ENCODE measurements at regions not wholly inside any gene's neighbourhood (a gene's known extent, or its start where the extent isn't known, plus 50 kb on each side); places are given as distances from the start of the nearest gene placed in this dataset.

GRCh38 chr6:91366781-91367180, 779.9 kb upstream of the MAP3K7 start:
- TF ChIP-seq CTCF (conservative IDR thresholded peaks at IDR 0.05; ENCODE audit: low read length) = no peak
- DNase-seq (ENCODE audit: low read depth) = no peak
- H3K4me3 ChIP-seq (ENCODE audit: low read length) = no peak overlapping the region

DNA sequence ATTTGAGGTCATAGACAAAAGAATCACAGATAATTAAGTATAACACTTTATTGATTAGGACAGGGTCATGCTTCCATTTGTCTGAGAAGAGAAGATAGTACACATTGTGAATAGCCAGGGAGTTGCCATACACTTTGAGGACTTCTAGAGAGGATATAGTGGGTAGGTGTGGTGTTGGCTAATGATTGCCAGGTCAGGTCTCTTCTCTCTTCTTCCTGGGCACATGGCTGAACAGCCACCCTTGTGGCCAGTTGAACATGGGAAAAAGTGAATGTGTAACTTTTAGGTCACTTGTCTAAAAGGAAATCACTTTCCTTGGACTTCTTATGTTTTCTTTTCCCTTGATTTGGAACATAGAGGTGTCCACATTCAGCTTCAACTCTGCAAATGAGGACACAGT, 772.1 kb upstream of the MAP3K7 start:
- no peak overlapping the region for H3K4me3 ChIP-seq (ENCODE audit: low read length)
- DNase-seq (ENCODE audit: low read depth) = no peak
- TF ChIP-seq CTCF (conservative IDR thresholded peaks at IDR 0.05; ENCODE audit: low read length) = no peak

GRCh38 chr6:91352878-91353277, 766.0 kb upstream of the MAP3K7 start:
- TF ChIP-seq CTCF (conservative IDR thresholded peaks at IDR 0.05; ENCODE audit: low read length) = no peak
- no peak for DNase-seq (ENCODE audit: low read depth)
- H3K4me3 ChIP-seq (ENCODE audit: low read length) = no peak overlapping the region

DNA sequence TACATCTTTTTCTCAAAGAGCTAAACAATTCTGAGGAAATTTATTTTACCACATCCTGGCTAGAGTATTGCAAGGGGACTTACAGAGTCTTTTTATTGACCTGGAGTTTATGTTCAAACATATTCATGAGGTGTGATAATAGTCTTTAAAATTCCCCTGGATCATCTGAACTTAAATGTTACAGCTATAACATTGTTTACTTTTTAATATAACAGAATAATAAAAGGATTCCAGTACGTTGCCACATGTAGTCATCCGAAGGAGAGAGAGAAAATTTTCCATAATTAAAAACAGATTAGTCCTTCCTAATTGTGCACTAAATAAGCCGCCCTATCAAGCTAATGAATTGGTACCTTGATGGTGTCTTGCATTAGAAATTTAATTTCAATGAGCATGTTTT, 765.4 kb upstream of the MAP3K7 start:
- no peak for DNase-seq (ENCODE audit: low read depth)
- TF ChIP-seq CTCF (conservative IDR thresholded peaks at IDR 0.05; ENCODE audit: low read length) = no peak
- no peak overlapping the region for H3K4me3 ChIP-seq (ENCODE audit: low read length)

DNA sequence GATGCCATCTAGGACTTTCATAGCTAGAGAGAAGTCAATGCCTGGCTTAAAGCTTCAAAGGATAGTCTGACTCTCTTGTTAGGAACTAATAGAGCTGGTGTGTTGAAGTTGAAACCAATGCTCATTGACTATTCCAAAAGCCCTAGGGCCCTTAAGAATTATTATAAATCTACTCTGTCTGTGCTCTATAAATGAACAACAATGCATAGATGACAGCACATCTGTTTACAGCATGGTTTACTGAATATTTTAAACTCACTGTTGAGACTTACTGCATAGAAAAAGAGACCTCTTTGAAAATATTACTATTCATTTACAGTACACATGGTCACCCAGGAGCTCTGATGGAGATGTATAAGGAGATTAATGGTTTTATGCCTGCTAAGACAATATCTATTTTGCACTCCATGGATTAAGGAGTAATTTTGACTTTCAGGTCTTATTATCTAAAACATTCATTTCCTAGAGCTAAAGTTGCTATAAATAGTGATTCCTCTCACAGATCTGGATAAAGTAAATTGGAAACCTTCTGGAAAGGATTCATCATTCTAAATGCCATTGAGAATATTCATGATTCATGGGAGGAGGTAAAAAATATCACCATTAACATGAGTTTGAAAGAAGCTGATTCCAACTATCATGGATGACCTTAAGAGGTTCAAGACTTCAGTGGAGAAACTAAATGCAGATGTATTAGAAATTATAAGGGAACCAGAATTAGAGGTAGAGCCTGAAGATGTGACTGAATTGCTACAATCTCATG, 763.5 kb upstream of the MAP3K7 start:
- TF ChIP-seq CTCF (conservative IDR thresholded peaks at IDR 0.05; ENCODE audit: low read length) = no peak
- H3K4me3 ChIP-seq (ENCODE audit: low read length) = no peak overlapping the region

GRCh38 chr6:91341473-91341872, 754.6 kb upstream of the MAP3K7 start:
- H3K4me3 ChIP-seq (ENCODE audit: low read length) = no peak overlapping the region
- DNase-seq (ENCODE audit: low read depth) = no peak
- TF ChIP-seq CTCF (conservative IDR thresholded peaks at IDR 0.05; ENCODE audit: low read length) = no peak

More for the DNA sequence above, 763.5 kb upstream of the MAP3K7 start:
- no peak for DNase-seq (ENCODE audit: low read depth)

- no peak for TF ChIP-seq CTCF (conservative IDR thresholded peaks at IDR 0.05; ENCODE audit: low read length)
- DNase-seq (ENCODE audit: low read depth) = no peak
- H3K4me3 ChIP-seq (ENCODE audit: low read length) = no peak overlapping the region
Measured at GRCh38 chr6:91340896-91341395, 754.1 kb upstream of the MAP3K7 start.
